ENCODE measurements at regions not wholly inside any gene's neighbourhood (a gene's known extent, or its start where the extent isn't known, plus 50 kb on each side); places are given as distances from the start of the nearest gene placed in this dataset.

- no peak for DNase-seq (ENCODE audit: extremely low read depth in 1 of 4, low spot score in 3 of 4)
- Histone ChIP-seq H3K27ac (ENCODE audit: extremely low read depth, low read depth, low read length) (no peak overlapping the region), H3K9me1 (ENCODE audit: control insufficient read depth, insufficient read depth, low read length) (no peaks in the 10 kb centered on the region), H3K4me1 (replicated peaks in 1 of 2; ENCODE audit: control insufficient read depth in 2 of 2, insufficient read depth in 2 of 2, low read length in 2 of 2) (peaks cover 0 to 6% of the 10 kb centered on the region in 2 experiments; a peak in 1 of 5 replicates), H3K4me2 (ENCODE audit: insufficient read depth, low read length) (no peak overlapping the region), H3K9ac (ENCODE audit: insufficient read depth in 1 of 2, low read depth in 2 of 2, low read length in 2 of 2) (no peak overlapping the region), H2AFZ (ENCODE audit: low read depth, low read length) (no peak overlapping the region), H3K4me3 (no peak overlapping the region), H4K20me1 (replicated peaks; ENCODE audit: control insufficient read depth, insufficient read depth, low read length) (no peaks in the 10 kb centered on the region), H3K36me3 (ENCODE audit: control insufficient read depth, insufficient read depth, low read length) (no peaks in the 10 kb centered on the region), H3K9me3 (replicated peaks; ENCODE audit: control insufficient read depth, insufficient read depth, low read depth, low read length) (no peaks in the 10 kb centered on the region), H3K79me2 (ENCODE audit: control insufficient read depth, insufficient read depth, low read length) (no peaks in the 10 kb centered on the region), H3K27me3 (ENCODE audit: control insufficient read depth in 2 of 2, insufficient read depth in 2 of 2, low read length in 2 of 2) (no peaks in the 10 kb centered on the region)
- intact Hi-C loops (cut with micrococcal nuclease) (no loop called here), in situ Hi-C loops (cut with MboI) (no loop called here)
- CTCF ChIA-PET (ENCODE audit: low intra/inter-chr PET ratio), result no interaction called here
- no peak for ATAC-seq
- no peak for FAIRE-seq
- BruUV-seq (replicated peaks), result no TSS peak
- POLR2A ChIA-PET, result interaction anchor here (0.6 kb wide), 1 partner anchor 242 kb away, joined by 3 read pairs; no protein-coding TSS in a partner anchor
- 11% methylated on average over 2 of the region's 2 CpGs for WGBS (ENCODE audit: insufficient coverage, low coverage, missing lambda C conversion rate)
- TF ChIP-seq MBD2 (IDR thresholded peaks at IDR 0.05; ENCODE audit: borderline replicate concordance, low read depth) (no peak), EWSR1 (IDR thresholded peaks at IDR 0.05; ENCODE audit: borderline replicate concordance, low read depth, partially characterized antibody) (no peak), PURB (CRISPR knock-in tag; IDR thresholded peaks at IDR 0.05; ENCODE audit: low read depth) (no peak), SETDB1 (IDR thresholded peaks at IDR 0.05; ENCODE audit: low read length) (no peak), SAFB (IDR thresholded peaks at IDR 0.05; ENCODE audit: borderline replicate concordance, low read depth, low read length) (no peak), SMC3 (conservative IDR thresholded peaks at IDR 0.05; ENCODE audit: insufficient read depth, low read depth, low read length) (no peak), ZNF699 (CRISPR knock-in tag; IDR thresholded peaks at IDR 0.05; ENCODE audit: insufficient replicate concordance) (no peak), ZKSCAN8 (CRISPR knock-in tag; IDR thresholded peaks at IDR 0.05) (no peak), USF2 (CRISPR knock-in tag; IDR thresholded peaks at IDR 0.05) (no peak), CSDE1 (IDR thresholded peaks at IDR 0.05) (no peak), RBBP5 (IDR thresholded peaks at IDR 0.05; ENCODE audit: borderline replicate concordance, insufficient read depth, low read length, poor library complexity, severe bottlenecking) (no peak), ZNF282 (CRISPR knock-in tag; IDR thresholded peaks at IDR 0.05) (no peak), ZNF644 (tag; IDR thresholded peaks at IDR 0.05; ENCODE audit: low read depth) (no peak)
These were observed 323.2 kb downstream of the NR4A2 start for GRCh38 chr2:156009293-156009692.

Data from K562 (cell line).